ENCODE measurements at regions not wholly inside any gene's neighbourhood (a gene's known extent, or its start where the extent isn't known, plus 50 kb on each side); places are given as distances from the start of the nearest gene placed in this dataset.

- Mint-ChIP-seq H3K27me3 (ENCODE audit: low read depth, poor library complexity) (no peaks in the 10 kb centered on the region), H3K9me3 (peaks cover 2% of the 10 kb centered on the region), H3K27ac (peak overlapping the region; percentile 13), H3K4me1 (no peaks in the 10 kb centered on the region), H3K36me3 (ENCODE audit: low read depth) (no peaks in the 10 kb centered on the region), H3K4me3 (no peak overlapping the region)
- no peak for DNase-seq
- TF ChIP-seq CTCF (IDR thresholded peaks at IDR 0.05), result no peak
Measured at GRCh38 chr5:153158608-153159007, 331.9 kb upstream of the GRIA1 start.

GRCh38 chr5:153159616-153160015, 330.9 kb upstream of the GRIA1 start:
- Mint-ChIP-seq H3K9me3 (no peaks in the 10 kb centered on the region), H3K4me1 (no peaks in the 10 kb centered on the region), H3K27me3 (ENCODE audit: low read depth, poor library complexity) (no peaks in the 10 kb centered on the region), H3K4me3 (no peak overlapping the region), H3K27ac (no peak overlapping the region), H3K36me3 (ENCODE audit: low read depth) (no peaks in the 10 kb centered on the region)
- no peak for TF ChIP-seq CTCF (IDR thresholded peaks at IDR 0.05)
- no peak for DNase-seq

GRCh38 chr5:153168241-153168640, 322.2 kb upstream of the GRIA1 start:
- Mint-ChIP-seq H3K36me3 (ENCODE audit: low read depth) (no peaks in the 10 kb centered on the region), H3K27me3 (ENCODE audit: low read depth, poor library complexity) (no peaks in the 10 kb centered on the region), H3K9me3 (no peaks in the 10 kb centered on the region), H3K4me3 (no peak overlapping the region), H3K4me1 (no peaks in the 10 kb centered on the region), H3K27ac (no peak overlapping the region)
- no peak for DNase-seq
- no peak for TF ChIP-seq CTCF (IDR thresholded peaks at IDR 0.05)

GRCh38 chr5:153187503-153187902, 303.0 kb upstream of the GRIA1 start:
- Mint-ChIP-seq H3K27ac (no peak overlapping the region), H3K9me3 (peaks cover 3% of the 10 kb centered on the region), H3K4me1 (no peaks in the 10 kb centered on the region), H3K36me3 (ENCODE audit: low read depth) (no peaks in the 10 kb centered on the region), H3K4me3 (no peak overlapping the region), H3K27me3 (ENCODE audit: low read depth, poor library complexity) (no peaks in the 10 kb centered on the region)
- no peak for TF ChIP-seq CTCF (IDR thresholded peaks at IDR 0.05)
- no peak for DNase-seq

GRCh38 chr5:153206361-153206760, 284.1 kb upstream of the GRIA1 start:
- no peak overlapping the region for H3K27ac Mint-ChIP-seq

More at GRCh38 chr5:153206361-153206760, 284.1 kb upstream of the GRIA1 start:
- Mint-ChIP-seq H3K27me3 (ENCODE audit: low read depth, poor library complexity) (no peaks in the 10 kb centered on the region), H3K4me1 (peaks cover 15% of the 10 kb centered on the region), H3K9me3 (no peaks in the 10 kb centered on the region), H3K4me3 (no peak overlapping the region), H3K36me3 (ENCODE audit: low read depth) (no peaks in the 10 kb centered on the region)
- no peak for DNase-seq
- TF ChIP-seq CTCF (IDR thresholded peaks at IDR 0.05), result no peak

Measured in nephron progenitor cell (in vitro differentiated cells).